Activated CD4-positive, alpha-beta T cell treated with anti-CD3 and anti-CD28 coated beads, Interleukin-2, amount 50 U/mL, for 1 hour (primary cell): ENCODE measurements at regions not wholly inside any gene's neighbourhood (a gene's known extent, or its start where the extent isn't known, plus 50 kb on each side); places are given as distances from the start of the nearest gene placed in this dataset.
"Not testable (repeated sequence)": the region's sequence is repeated elsewhere in the genome, so short reads cannot be mapped to it uniquely, and the experiment has no call there.

Source experiments
- DNase-seq: peaks from one replicate; pipeline ENCODE4 v3.0.0-alpha.2; 2020

- no peak for DNase-seq
Observed at GRCh38 chr1:47638240-47638639, 200.4 kb downstream of the FOXD2 start.

GRCh38 chr1:47638713-47639112 lies 200.9 kb downstream of the FOXD2 start:
- DNase-seq, result no peak

GRCh38 chr1:47643306-47644211 lies 205.7 kb downstream of the FOXD2 start:
- no peak for DNase-seq

DNA sequence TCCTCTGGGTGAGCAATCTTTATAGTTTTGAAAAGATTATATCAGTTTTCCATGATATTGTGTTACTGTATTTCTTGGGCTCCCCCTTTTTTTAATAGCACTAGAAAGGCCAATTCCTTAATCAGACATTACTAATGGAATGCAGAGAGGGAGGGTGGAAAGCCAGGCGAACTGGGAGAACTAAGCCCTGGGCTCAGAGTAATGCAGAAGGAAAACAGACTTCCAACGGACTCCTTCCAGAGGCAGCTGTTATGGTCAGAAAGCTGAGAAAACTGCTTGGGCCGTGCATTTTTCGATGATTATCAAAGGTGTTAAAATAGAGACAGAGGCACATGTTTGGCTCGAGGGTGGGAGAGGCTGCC lies 206.3 kb downstream of the FOXD2 start:
- DNase-seq, result no peak

DNA sequence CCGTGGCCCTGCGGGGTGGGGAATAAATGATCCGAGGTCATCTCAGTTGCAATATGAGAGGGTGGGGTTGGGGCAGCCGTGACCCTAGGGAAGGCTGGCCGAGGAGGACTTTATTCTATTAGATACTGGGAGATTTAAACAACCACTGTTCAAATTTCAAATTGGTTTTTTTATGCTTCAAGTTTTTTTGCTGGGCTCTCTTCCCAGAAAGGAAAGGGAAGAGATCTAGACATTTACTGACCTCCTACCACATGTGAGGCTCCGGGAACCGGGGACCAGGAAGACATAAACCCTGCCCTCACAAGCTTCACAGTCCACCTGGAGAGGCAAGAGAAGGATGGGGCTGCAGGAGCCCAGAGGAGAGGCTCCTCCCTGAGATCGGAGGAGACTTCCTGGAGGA lies 207.3 kb downstream of the FOXD2 start:
- no peak for DNase-seq

DNA sequence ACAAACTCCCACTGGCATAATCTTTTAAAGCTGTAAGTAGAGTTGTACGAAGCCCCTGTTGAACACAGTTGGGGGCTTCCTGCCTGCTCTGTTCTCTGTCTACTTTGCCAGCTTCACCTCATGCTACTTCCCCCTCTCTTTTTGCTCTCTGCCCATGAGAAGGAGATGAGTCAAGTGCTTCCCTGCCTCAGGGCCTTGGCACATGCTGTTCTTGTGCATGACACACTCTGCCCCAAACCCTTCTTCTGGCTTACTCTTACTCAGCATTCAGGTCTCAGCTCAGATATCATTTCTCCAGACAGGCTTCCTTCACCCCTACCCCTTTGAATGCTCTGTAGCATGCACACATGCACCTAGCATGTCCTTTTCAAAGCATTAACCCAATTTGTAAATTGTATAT lies 208.8 kb downstream of the FOXD2 start:
- no peak for DNase-seq

GRCh38 chr1:47647327-47647845 lies 209.5 kb downstream of the FOXD2 start:
- DNase-seq, result no peak

GRCh38 chr1:47650205-47650604 lies 212.4 kb downstream of the FOXD2 start:
- no peak for DNase-seq

DNA sequence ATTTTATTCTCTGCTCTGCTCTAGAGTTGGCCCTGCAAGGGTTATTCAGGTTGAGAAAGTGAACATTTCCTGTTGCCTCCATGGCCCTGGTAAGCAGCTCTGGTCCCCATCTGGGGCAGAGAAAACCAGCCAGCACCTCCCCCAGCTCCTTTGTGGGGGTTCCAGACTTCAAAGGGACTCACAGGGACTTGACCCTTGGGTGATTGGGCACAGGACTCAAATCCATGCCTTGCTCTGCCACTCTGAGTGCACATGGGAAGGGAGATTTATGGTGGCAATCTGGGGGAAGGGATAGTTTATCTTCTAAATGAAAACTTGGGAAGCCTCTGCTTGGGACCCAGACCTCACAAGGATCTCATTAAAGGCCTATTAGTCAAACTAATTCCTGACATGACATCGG lies 212.8 kb downstream of the FOXD2 start:
- no peak for DNase-seq

DNA sequence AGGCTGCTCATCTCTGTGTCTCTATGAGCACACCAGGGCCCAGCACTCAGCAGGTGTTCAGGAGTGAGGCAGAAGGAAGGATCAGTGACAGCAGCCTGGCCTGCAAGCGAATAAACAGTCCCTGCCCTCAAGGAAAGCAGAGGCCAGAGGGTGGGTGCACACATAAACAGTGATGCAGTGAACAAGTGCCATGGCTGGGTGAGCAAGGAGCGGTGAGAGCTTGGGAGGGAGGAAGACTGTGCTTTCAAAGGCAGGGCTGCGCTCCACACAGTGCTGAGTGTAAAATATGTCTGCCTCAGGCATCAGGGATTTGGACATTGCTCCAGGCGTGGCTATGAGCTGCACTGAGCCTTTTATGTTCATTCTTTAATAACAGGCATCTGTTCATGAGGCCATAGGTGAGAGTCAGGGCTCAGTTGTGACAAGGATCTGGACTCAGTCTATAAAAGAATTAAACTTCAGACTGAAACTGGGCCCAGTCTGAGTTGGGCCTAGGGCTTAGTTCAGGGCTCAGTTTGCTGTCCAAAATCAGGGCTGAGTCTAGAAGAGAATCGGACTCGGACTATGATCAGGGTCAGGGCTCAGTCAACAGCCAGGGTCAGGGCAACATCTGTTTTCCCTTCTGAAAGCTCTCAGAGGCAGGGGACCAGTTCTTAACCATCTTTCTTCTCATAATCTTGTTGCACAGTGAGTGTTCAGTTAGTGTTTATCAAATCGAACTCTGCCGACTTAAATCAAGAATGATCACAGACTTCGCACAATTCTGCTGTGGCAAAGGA lies 213.7 kb downstream of the FOXD2 start:
- DNase-seq, result no peak

- DNase-seq, result no peak
Observed at GRCh38 chr1:47655521-47656300, 217.9 kb downstream of the FOXD2 start.

GRCh38 chr1:47656719-47657685 lies 219.2 kb downstream of the FOXD2 start:
- no peak for DNase-seq

DNA sequence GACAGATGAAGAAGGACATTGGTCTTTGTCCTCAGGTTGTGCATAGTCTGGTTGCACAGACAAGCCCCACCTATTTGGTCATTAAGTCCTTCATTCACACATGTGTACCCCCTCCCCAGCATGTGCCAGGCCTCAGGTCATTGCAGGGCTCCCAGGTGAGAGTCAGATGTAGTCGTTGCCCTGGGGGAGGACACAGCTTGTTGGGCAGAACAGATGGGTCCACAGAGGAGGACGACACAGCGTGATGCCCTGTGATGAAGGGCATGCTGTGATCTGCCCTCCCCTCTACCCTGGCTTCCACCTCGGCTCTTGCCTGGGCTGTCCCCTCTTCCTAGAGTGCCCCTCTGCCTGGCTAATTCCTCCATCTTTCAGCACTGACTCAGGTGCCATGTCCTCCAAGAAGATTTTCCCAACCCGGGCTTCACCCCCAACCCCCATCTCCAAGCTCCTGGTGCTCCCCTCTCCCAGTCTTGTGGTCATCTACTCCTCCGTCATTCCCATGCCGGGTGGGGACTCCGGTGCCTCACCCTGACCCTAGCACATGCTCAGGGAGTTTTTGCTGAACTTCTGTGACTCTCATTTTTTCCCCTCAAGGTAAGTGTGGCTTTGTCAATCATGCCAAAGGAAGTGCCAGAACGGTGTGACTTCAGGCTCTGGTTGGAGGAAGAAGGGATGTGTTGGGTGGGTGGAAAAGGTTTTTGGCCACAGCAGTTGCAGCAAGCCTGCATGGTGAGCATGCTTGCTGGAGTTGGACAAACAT lies 220.5 kb downstream of the FOXD2 start:
- no peak for DNase-seq

GRCh38 chr1:47659146-47659545 lies 221.3 kb downstream of the FOXD2 start:
- DNase-seq, result no peak

DNA sequence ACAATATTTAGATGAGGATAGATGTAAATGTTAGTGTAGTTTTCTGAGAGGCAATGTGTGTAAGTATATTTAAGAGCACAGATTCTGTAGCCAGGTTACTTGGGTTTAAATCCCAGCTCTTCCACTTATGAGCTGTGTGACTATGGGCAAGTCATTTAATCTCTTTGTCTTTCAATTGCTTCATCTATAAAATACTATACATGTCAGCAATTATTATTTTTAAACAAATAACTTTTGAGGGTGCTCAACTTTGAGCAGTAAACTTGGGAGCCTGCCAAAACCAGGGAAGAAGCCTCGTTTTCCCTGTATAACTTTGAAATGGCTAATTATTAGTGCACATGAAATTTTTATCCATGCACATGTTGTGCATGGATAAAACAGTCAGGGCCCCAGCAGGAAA lies 222.8 kb downstream of the FOXD2 start:
- DNase-seq, result no peak

GRCh38 chr1:47661040-47661439 lies 223.2 kb downstream of the FOXD2 start:
- no peak for DNase-seq

- no peak for DNase-seq
Observed at GRCh38 chr1:47662068-47662467, 224.2 kb downstream of the FOXD2 start.

- no peak for DNase-seq
Observed at GRCh38 chr1:47663286-47663685, 225.4 kb downstream of the FOXD2 start.

- DNase-seq, result no peak
Observed at GRCh38 chr1:47664356-47664755, 226.5 kb downstream of the FOXD2 start.

DNA sequence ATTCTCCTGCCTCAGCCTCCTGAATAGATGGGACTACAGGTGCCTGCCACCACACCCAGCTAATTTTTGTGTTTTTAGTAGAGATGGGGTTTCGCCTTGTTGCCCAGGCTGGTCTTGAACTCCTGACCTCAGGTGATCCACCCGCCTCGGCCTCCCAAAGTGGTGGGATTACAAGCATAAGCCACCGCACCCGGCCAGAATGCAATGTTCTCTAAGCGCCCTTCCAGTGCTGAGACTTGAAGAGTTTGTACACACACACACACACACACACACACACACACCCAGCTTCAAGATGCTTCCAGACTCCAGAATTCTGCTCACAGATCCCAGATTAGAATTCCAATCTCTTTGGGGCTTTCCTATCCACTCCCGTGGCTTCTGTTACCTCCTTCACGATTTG lies 227.1 kb downstream of the FOXD2 start:
- DNase-seq, result not testable (repeated sequence)

DNA sequence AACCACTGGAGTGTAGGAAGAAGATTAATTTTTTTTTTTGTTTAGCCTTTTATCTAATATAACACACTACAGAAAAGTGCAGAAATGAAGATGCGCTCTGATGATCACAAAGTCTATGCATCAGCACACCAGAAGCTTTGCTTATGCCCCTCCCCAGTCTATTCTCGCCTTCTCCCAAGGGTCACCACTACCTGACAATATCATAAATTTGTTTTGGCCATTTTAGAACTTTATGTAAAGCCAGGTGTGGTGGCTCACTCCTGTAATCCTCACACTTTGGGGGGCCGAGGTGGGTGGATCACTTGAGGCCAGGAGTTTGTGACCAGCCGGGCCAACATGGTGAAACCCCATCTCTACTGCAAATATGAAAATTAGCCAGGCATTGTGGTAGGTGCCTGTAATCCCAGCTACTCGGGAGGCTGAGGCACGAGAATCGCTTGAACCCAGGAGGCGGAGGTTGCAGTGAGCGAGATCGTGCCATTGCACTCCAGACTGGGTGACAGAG lies 231.3 kb downstream of the FOXD2 start:
- no peak for DNase-seq
